Testis (tissue), 2 donors: ENCODE measurements at regions not wholly inside any gene's neighbourhood (a gene's known extent, or its start where the extent isn't known, plus 50 kb on each side); places are given as distances from the start of the nearest gene placed in this dataset.

Experiments
- CTCF ChIP-seq, 3 experiments: fragments of 450-650 bp in 2 of 3; fragments of 200-600 bp in 1 of 3; sonication (generic) in 1 of 3; IDR thresholded peaks; one replicate each; pipeline ENCODE4 v1.5.1; 2016 to 2019; ENCODE audit warnings: antibody characterized with exemption in 3 of 3, mild to moderate bottlenecking in 2 of 3, moderate library complexity in 1 of 3
- POLR2A ChIP-seq: fragments of 450-650 bp; IDR thresholded peaks from one replicate; pipeline ENCODE4 v1.6.1; 2017; ENCODE audit warnings: antibody characterized with exemption, mild to moderate bottlenecking, moderate library complexity

GRCh38 chr18:76668119-76668518 lies 154.2 kb upstream of the ZNF236 start:
- TF ChIP-seq CTCF (IDR thresholded peaks at IDR 0.05) (no peak), POLR2A (no peak)
